GM21529 (cell line): ENCODE measurements at regions not wholly inside any gene's neighbourhood (a gene's known extent, or its start where the extent isn't known, plus 50 kb on each side); places are given as distances from the start of the nearest gene placed in this dataset.

Experiments used
- ATAC-seq: cut with Tn5 transposase; IDR thresholded peaks from one replicate; pipeline ENCODE4 v1.9.1; 2021; ENCODE audit not compliant: unreplicated experiment

DNA sequence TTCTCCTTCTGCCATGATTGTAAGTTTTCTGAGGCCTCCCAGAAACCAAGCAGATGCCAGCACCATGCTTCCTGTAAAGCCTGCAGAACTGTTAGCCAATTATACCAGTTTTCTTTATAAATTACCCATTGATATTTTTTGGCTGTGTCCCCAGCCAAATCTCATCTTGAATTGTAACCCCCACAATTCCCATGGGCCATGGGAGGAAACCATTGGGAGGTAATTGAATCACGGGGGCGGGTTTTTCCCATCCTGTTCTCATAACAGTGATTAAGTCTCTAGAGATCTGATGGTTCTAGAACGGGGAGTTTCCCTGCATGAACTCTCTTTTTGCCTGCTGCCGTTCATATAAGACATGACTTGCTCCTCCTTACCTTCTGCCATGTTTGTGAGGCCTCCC lies 788.5 kb downstream of the C6orf118 start:
- ATAC-seq = no peak

DNA sequence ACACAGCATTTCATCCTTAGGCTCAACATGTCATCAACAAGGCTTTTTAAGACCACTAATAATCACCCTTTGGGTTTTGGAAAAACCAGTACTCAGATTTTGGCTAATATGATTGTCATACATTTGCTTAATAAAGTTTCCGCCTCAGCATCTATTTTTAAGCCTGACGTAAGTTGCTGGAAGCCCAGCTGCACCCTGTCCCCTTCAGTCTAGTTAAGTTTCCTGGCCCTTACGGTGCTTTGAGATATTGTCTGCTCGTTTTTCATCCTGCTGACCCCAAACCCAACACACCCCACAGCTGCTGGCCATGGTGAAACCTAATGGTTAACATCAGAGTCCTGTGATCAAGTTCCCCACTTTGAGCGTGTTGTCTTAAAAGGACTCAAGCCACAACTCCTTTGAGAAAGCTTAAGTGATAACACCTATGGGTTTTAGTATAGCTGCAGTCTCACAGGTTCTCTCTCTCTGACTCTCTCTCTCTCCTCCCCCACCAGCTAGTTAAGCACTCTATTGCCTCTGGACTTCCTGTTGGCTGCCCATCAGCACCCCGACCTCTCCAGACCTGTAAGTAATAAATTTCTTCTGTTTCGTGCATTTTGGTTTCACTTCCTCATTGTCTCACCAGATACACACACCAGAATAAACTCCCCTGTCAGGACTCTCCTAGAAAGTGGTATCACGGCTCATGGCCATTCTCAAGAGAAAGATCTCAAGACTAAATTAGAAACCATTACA lies 802.0 kb downstream of the C6orf118 start:
- ATAC-seq = peak; percentile 85

DNA sequence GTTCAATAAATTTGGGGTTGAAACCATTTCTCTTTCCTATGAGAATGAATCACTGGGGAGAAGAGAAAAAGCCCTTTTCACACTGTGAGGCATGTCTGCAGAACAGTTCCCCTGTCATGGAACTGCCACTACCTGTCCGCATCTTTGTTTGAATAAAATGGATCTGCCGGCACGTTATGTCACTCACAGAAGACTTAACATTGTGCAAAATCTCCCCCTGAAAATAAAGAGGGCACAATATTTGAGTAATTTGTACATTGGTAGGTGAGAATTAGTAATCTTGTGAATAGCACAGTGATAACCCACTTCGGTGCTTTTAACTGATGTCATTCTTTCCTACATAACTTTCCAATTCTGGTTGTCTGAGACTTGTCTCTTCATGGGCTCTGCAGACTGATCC lies 804.0 kb downstream of the C6orf118 start:
- no peak for ATAC-seq

DNA sequence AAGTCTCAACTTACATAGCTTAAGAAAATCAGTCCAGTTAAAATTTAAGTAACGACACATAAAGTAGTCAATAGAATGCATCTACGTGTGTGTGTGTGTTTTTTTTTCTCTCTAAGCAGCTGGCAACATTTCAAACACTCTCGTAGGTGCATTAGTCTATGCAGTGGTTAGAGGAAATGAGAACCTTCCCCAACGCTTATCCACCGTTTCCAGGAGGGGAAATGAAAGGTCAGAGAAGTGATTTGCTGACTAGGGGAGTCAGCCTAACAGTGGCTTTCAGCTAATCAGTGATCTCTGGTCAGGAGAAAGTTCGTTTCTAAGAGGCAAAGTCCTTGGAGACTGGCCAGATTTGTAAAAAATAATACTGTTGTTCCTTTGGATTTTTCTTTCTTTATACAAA lies 806.6 kb downstream of the C6orf118 start:
- ATAC-seq = no peak

DNA sequence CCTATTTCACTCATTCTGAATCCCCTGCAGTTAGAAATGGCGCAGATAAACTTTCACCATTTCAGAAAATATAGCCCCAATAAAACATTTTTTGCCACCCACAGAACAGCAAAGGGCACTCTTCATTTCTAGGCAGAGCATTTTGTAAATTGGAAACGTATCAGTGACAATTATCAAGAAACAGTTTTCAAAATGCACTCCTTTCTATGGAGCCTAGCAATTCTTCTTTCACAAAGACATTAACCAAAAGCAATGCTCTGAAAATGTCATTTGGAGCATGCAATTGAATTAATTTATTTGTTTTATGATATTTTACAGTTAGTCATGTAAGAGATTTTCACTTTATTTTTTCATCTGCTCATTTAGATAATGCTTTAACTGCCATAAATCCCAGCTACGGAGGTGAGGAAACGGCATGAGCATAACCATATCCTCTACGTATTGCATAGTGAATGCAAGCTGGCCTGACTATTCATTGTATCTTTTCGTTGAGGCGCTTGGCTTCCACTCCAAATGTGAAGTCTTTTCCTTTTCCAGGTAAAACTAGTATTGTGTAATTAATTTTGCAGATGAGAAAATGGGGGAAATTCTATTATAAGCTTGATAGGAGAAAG lies 813.4 kb downstream of the C6orf118 start:
- ATAC-seq = no peak

DNA sequence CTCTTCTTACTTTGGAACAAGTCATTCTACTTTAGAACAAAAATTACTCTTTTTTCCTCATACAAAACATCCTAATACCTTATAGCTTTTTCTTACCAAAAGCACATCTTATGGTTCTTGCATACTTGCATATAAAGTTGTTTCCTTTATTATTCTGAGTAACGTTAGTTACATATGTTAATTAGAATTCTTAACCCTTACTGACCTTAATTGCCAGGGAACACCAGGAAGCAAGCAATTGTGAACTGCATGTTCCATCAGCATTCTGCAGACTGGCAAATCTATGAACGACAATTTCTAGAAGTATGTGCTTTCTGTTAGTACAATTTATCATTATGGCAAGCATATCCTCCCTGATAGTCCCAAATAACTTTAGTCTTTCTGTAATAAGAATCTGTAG lies 831.0 kb downstream of the C6orf118 start:
- ATAC-seq = no peak

DNA sequence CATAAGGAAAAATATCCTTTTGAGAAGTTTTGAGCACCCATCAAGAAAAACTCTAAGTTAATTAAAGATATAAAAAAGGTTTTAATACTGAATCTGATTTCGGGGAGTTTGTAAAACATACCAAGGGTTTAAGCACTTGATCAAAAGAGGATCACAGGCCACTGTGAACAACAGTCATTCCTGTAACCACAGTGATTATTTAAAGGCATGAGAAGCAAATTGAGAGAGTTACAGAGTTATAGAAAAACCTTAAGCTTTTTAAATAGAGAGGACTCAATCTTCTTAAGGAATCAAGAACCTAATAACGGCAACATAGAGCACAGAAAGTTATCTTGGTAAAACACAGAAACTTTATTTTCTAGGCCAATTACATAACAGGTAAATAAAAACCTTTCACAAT lies 831.6 kb downstream of the C6orf118 start:
- no peak for ATAC-seq

DNA sequence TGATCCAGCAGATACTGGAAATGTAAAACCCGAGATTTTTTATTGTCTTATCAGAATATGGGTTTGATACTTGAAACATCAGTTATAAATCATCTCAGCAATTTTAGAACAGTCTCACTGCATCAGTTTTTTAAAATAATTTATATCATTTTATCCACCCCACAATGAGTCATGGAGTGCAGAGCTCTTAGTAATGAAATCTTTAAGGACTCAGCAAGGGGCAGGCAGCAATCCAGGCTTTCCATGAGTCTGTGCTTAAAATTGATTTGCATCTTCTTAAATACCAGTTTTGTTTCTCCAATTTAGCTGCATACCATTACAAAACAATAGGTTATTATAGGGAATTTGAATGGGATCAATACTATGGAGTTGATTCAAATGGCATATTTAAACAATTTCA lies 832.3 kb downstream of the C6orf118 start:
- no peak for ATAC-seq

DNA sequence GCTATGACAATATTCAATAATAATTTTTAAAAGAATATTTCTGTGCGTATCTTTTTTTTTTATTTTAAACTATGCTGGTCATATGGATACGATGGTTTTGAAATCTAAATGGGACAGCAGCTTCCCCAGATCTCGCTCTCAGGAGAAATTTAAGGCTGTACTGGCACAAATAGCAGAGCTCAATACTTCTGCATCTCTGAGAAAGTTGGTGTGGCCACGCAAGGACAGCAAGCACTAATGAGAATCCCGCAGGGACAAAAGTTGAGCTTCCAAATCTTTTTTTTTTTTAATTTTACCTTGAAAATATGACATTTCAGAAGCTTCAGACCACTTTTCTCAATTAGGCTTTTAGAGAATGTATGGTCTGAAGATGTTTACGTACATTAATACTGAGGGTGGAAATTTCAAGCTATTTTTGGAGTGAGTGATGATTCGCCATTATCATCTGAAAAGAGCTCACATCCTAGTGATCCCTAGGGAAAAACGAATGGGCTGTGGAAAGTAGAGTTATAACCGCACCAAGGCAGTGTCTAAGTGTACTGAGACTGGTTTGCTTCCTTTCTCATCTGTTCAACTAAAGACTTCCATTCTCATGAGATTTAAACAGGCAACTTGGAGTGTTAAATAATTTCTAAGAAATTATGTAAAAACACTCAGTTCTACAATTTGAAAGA lies 840.0 kb downstream of the C6orf118 start:
- ATAC-seq = no peak

DNA sequence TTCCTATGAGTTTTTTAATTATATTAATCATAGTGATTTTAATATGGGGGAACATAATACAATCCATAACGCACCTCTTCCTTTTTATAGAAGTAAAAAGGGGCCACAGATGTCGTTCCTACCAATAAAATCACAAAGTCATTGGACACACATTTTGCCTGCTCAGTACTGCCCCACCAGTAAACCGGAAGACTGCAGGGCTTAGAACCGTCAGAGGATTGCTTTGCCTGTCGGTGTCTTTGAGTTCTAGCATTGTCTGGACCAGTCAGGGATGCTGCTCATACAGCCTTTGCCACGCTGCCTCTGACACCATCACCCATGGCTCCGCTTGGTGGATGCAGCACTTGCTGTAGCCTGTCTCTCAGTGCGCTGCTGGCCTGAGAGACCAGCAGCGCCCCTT lies 853.6 kb downstream of the C6orf118 start:
- ATAC-seq = no peak

DNA sequence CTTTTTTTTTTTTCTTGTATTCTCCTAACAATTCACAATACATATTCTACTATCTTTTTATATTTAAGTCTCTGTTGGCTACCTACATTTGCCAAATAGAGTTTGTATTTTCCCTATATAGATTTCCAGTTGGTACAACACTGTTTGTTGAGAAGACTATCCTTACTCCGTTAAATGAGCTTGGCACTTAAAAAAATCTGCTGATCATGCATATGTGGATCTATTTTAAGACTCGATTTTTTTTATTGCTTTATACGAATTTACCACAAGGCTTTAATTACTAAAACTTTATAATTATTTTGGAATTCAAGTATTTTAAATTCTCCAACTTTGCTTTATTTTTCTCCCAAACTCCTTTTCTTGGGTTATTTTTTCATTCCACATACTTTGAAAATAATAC lies 855.6 kb downstream of the C6orf118 start:
- no peak for ATAC-seq

DNA sequence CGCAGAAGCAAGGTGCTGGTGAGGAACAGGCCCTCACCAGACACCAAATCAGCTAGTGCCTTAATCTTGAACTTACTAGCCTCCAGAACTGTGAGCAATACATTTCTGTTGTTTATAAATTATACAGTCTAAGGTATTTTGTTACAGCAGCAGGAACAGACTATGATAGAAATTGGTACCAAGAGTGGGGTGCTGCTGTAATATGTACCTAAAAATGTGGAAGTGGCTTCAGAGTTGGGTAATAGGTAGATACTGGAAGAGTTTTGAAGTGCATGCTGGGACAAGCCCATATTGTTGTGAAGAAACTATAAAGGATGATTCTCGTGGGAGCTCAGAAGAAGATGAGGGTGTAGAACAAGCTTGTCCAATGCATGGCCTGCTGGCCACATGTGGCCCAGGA lies 866.8 kb downstream of the C6orf118 start:
- ATAC-seq = no peak

DNA sequence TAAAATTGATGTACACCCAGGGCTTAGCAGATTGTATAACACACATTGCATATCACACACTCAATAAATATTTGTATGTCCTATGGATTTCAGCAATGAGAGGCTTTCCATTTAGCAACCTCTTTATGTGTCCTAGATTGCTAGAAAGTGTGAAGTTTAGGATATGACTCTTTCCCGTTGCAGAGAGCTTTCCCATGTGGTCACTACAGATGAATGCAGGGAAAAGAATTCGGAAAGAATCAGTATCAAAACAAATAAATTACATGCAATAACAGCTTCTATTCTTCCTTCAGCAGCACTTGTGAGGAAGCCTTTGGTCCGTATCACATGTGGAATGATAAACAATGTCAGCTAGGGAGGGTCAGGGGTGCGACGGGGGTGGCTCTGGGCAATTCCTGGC lies 870.1 kb downstream of the C6orf118 start:
- ATAC-seq = no peak

DNA sequence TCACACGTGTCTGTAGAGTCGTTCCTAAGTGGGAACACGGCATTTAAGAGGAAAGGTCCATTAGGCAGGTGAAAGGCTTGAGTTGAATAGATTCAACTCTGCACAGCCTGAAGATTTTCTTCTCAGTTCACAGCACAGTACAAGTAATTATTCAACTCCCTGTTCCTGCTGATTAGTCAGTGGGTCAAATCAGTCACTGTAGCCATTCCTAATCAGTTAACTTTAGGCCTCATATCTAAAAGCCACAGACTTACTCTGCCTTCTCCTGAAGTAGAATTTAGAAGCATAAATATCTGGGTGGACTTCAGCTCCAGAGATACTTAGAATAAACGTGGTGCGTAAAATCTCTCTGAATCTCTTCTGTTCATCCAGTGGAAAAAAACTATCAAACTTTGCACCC lies 872.4 kb downstream of the C6orf118 start:
- ATAC-seq = no peak

DNA sequence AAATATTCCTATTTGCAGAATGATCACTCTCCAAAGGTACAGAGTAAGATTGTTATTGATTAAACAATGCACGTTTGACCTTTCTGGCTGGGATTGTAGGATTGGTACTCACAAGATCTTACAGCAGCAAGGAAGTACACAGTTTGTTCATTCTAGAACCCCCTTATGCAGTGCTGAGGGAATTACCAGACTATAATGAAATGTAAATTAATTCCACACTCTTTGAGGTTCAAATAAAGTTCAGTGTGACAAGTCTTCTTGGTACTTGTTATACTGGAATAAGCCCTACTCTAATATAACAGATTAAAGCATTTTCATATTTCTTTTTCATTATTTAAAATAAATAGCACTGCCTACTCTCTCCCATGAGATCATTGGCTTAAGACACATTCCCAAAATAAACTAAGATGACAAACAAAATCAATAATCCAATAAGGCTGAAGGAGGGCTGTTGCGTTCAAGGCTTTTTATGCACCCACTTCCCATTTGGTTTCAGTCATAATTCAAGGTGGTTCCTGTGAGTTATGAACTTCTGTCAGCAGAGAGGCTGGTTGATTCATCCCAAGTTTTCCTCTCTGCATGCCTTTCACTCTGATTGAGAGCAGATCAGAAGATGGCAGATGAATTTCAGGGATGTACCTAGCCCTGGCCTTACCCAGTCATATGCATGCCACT lies 881.5 kb downstream of the C6orf118 start:
- ATAC-seq = no peak

DNA sequence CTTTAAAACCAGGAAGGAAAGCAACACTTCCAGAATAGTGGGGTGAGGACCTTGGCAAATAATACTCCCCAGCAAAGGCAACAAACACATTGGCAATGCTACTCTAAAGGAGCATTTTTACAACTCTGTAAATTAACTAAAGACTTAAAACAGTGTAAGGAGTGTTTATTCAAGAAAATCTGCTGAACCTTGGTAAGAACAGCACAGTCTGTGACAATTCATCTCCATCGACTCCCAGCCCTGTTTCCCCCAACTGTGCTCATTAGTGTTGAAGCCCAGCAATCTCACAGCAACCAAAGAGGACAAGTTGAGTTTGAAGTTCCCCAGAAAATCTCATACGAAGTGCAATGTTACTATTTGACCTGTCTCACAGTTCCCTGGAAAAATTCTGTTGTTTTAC lies 884.9 kb downstream of the C6orf118 start:
- ATAC-seq = no peak

DNA sequence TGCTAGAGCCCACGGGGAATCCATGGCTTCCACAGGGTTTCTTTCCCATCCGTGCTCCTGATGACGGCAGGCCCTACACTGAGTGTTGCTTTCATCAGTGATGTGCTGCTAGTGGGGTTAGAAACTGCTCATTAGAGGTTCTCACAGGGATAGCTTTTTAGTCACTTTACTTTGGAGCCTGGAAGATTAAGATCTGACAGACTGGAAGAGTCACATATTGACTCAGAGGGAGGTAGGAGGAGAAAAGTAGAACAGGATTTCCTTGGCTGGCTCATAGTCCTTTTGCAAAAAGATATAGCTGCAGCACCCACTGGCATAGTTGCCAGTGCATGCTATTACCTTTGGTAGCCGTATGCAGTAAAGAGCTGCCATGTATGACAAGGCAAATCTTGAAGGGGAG lies 890.3 kb downstream of the C6orf118 start:
- no peak for ATAC-seq

DNA sequence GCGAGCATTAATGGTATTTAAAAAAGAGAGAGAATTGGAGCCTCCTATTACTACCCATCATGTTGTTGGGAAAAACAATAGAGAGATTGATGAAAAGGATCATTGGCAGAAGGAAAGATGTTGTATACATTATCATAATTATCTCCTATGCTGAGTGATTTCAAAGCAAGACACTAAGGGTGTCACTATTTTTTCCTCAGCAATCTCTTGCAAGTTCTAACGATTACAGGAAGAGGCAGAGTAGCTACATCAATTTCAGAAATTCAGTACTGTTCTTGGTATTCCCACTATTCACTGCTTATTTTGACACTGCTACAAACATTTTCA lies 891.2 kb downstream of the C6orf118 start:
- ATAC-seq = no peak

DNA sequence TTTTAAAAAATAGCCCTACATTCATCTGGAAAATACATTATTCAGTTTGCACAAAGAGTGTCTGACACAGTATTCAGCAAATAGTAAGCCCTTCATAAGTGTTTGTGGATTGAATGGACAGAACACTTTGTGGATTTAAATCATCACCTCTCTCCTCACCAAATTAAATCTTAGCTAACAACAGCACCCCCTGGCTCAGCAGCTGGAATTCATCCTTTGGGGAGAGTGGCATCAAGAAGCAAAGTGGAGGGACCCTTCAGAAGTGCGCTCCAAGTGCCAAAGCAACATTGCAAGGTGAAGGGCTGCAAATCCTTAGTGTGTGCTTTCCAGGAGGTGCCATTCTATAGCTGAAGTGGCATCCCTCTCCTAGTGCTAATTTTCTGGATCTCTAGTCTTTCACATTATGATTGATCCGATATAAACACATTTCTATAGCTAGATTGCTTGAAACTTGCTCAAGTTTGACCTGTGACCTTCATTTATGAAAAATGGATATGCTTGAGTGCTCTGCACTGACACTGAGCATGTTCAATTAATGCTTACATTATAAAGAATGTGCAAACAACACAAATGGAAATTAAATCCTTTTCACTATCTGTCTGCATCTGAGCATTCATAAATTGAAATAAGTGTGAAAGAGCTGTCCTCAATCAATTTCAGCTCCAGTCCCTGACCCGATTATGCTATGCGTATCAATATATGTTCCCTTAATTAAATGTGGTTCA lies 891.7 kb downstream of the C6orf118 start:
- ATAC-seq = no peak

DNA sequence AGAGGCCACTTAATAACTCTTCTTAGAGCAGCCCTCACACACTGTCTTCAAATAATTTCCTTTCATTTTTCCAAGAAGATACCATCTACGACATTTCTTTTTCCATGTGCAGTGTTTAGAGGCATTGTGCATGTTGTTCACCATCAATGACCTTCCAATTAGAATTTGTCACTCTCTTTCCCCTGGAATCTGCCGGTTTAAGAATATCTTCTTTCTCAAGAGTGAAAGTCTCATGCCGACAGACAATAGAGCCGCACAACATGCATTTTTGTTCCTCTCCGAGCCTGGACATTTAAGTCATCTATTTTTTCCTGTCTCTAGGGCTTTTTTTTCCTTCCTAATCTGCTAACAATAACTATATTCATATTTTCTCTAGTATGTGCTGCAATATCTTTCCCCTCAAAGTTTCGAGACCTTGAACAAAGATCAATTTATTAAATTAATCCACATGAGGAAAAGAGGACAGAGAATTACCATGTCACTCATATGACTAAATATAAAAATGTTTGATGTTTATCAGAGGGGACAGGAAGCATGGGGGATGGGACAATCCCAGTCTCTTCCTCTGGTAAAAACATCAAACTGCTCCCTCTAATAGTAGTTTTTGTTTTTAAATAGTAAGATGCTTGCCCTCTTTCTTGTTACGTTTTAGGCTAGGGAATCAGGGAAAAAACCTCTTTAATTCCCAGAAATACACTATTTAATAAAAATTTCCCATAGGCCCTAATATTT lies 893.4 kb downstream of the C6orf118 start:
- no peak for ATAC-seq

DNA sequence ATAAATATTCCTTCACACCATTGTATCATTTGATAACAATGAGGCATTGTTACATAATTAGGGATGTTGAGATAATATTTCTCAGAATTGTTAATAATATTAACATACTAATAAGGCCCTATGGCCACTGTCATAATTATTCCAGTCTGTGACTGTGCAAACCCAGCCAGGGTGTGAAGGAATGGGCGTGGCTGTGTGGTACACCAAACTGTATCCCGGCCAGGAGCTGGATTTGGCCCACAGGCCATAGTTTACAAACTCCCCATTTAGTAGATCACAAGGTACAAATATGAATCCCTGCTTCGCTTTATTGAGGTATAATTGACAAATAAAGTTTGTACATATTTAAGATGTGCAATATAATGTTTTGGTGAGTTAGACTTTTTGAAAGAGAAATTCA lies 894.7 kb downstream of the C6orf118 start:
- ATAC-seq = no peak
